PC-3 (cell line): ENCODE measurements at regions not wholly inside any gene's neighbourhood (a gene's known extent, or its start where the extent isn't known, plus 50 kb on each side); places are given as distances from the start of the nearest gene placed in this dataset.

Experiments
- ATAC-seq: fragments of 200-7000 bp; cut with Tn5 transposase; 2 replicates; pipeline ENCODE4 v1.9.1; 2020; ENCODE audit warnings: mild to moderate bottlenecking, moderate library complexity
- BruUV-seq: library from RNA; stranded (reverse); fragments of 400-500 nt; replicated peaks from 2 replicates; lab custom pipeline; 2021; lab: Mats Ljungman, UMichigan
- CTCF ChIA-PET: fragments of 300-600 bp; sonication (Branson Sonifier 250); formaldehyde crosslinking; loops from one replicate; lab custom pipeline; 2022; ENCODE audit warnings: antibody characterized with exemption; lab: Charles Lee
- POLR2A ChIA-PET: fragments of 300-600 bp; sonication (Branson Sonifier 250); formaldehyde crosslinking; loops from one replicate; lab custom pipeline; 2022; ENCODE audit warnings: antibody characterized with exemption; ENCODE audit not compliant: unreplicated experiment; lab: Charles Lee
- DNase-seq: peaks from one replicate; pipeline ENCODE4 v3.0.0-alpha.2; 2015
- H2AFZ ChIP-seq: fragments of 300-600 bp; sonication (generic); 2 replicates; pipeline ENCODE4 v1.6.0; 2016; ENCODE audit warnings: antibody characterized with exemption, low read length
- H3F3A ChIP-seq: fragments of 300-600 bp; sonication (generic); one replicate; pipeline ENCODE4 v1.6.0; 2017; ENCODE audit warnings: antibody characterized with exemption, low read length, control low read depth, mild to moderate bottlenecking; ENCODE audit not compliant: unreplicated experiment
- H3K27ac ChIP-seq: fragments of 300-600 bp; sonication (generic); 2 replicates; pipeline ENCODE4 v1.5.1; 2016; ENCODE audit warnings: mild to moderate bottlenecking, low read length
- H3K27me3 ChIP-seq: fragments of 300-600 bp; sonication (generic); 2 replicates; pipeline ENCODE4 v1.6.1; 2016; ENCODE audit warnings: low read length, mixed read lengths
- H3K36me3 ChIP-seq: fragments of 300-600 bp; sonication (generic); 2 replicates; pipeline ENCODE4 v1.6.1; 2016; ENCODE audit warnings: low read depth, mixed run types, low read length, mixed read lengths
- H3K4me1 ChIP-seq: fragments of 300-600 bp; sonication (generic); 2 replicates; pipeline ENCODE4 v1.5.1; 2016; ENCODE audit warnings: low read length; ENCODE audit not compliant: insufficient read depth
- H3K4me2 ChIP-seq: fragments of 300-600 bp; sonication (generic); 2 replicates; pipeline ENCODE4 v1.6.0; 2016; ENCODE audit warnings: low read length
- H3K4me3 ChIP-seq: fragments of 300-600 bp; sonication (generic); 2 replicates; pipeline ENCODE4 v1.5.1; 2016; ENCODE audit warnings: mild to moderate bottlenecking, low read length, mixed read lengths
- H3K79me2 ChIP-seq: fragments of 300-600 bp; sonication (generic); 2 replicates; pipeline ENCODE4 v1.6.1; 2017; ENCODE audit warnings: low read length, mixed read lengths
- H3K9ac ChIP-seq: fragments of 300-600 bp; sonication (generic); 2 replicates; pipeline ENCODE4 v1.6.0; 2016; ENCODE audit warnings: mild to moderate bottlenecking, low read length
- H3K9me2 ChIP-seq: fragments of 300-600 bp; sonication (generic); replicated peaks from 2 replicates; pipeline ENCODE4 v1.6.1; 2016; ENCODE audit warnings: mixed run types, low read length, mixed read lengths
- H3K9me3 ChIP-seq: fragments of 300-600 bp; sonication (generic); 2 replicates; pipeline ENCODE4 v1.6.1; 2016; ENCODE audit warnings: low read length, mixed read lengths
- H4K20me1 ChIP-seq: fragments of 300-600 bp; sonication (generic); 2 replicates; pipeline ENCODE4 v1.6.1; 2016; ENCODE audit warnings: low read length, mixed read lengths
- EZH2 ChIP-seq: fragments of 300-600 bp; sonication (generic); IDR thresholded peaks from one replicate; pipeline ENCODE4 v1.6.1; 2017; ENCODE audit warnings: antibody characterized with exemption, mild to moderate bottlenecking, low read length; ENCODE audit not compliant: unreplicated experiment
- EZH2phosphoT487 ChIP-seq: fragments of 300-600 bp; sonication (generic); IDR thresholded peaks from 2 replicates; pipeline ENCODE4 v1.6.1; 2018; ENCODE audit warnings: mild to moderate bottlenecking, antibody characterized with exemption, low read length, borderline replicate concordance
- intact Hi-C: fragments of 100-400 bp; cut with micrococcal nuclease; formaldehyde crosslinking; loops from 2 replicates; pipeline ENCODE4 v1.9.0; 2023
- TF ChIP-seq, protein P1 (sequence below): fragments of 300-600 bp; sonication (generic); conservative IDR thresholded peaks from 2 replicates; pipeline ENCODE4 v1.5.1; 2017; ENCODE audit warnings: antibody characterized with exemption, low read depth, mild to moderate bottlenecking, low read length

DNA sequence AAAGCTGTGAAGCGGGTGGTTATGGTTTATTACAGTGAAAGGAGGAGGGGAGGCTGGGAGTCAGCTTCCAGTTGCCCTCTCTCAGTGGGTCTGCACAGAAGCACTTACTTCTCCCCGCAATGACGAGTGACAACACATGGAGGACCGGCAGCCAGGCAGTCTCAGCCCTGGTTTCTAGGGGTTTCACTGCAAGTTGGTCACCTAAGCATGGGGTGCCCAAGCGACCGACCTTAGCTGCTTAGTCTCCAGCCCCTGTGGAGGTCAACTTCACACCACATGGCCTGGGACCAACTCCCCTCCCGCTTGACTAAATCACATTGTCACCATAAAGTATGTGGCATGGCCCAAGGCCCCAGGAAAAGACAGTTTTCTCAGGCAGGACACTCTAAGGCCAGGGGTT lies 99.9 kb upstream of the ZNF32 start:
- ChIA-PET POLR2A (no interaction called here), CTCF (no interaction called here)
- TF ChIP-seq, protein P1, sequence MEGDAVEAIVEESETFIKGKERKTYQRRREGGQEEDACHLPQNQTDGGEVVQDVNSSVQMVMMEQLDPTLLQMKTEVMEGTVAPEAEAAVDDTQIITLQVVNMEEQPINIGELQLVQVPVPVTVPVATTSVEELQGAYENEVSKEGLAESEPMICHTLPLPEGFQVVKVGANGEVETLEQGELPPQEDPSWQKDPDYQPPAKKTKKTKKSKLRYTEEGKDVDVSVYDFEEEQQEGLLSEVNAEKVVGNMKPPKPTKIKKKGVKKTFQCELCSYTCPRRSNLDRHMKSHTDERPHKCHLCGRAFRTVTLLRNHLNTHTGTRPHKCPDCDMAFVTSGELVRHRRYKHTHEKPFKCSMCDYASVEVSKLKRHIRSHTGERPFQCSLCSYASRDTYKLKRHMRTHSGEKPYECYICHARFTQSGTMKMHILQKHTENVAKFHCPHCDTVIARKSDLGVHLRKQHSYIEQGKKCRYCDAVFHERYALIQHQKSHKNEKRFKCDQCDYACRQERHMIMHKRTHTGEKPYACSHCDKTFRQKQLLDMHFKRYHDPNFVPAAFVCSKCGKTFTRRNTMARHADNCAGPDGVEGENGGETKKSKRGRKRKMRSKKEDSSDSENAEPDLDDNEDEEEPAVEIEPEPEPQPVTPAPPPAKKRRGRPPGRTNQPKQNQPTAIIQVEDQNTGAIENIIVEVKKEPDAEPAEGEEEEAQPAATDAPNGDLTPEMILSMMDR: no peak
- no peak for TF ChIP-seq EZH2phosphoT487
- TF ChIP-seq EZH2: no peak
- intact Hi-C loops: no loop called here
- ATAC-seq (no peak), DNase-seq (no peak)
- Histone ChIP-seq H3K9me3 (no peaks in the 10 kb centered on the region), H3K4me2 (no peak overlapping the region), H4K20me1 (no peaks in the 10 kb centered on the region), H3K4me3 (no peak overlapping the region), H3K4me1 (no peaks in the 10 kb centered on the region), H2AFZ (no peak overlapping the region), H3K27me3 (peaks cover 38% of the 10 kb centered on the region), H3K9ac (no peak overlapping the region), H3K79me2 (no peaks in the 10 kb centered on the region), H3F3A (no peaks in the 10 kb centered on the region), H3K9me2 (no peaks in the 10 kb centered on the region), H3K36me3 (no peaks in the 10 kb centered on the region), H3K27ac (no peak overlapping the region)
- no TSS peak for BruUV-seq

DNA sequence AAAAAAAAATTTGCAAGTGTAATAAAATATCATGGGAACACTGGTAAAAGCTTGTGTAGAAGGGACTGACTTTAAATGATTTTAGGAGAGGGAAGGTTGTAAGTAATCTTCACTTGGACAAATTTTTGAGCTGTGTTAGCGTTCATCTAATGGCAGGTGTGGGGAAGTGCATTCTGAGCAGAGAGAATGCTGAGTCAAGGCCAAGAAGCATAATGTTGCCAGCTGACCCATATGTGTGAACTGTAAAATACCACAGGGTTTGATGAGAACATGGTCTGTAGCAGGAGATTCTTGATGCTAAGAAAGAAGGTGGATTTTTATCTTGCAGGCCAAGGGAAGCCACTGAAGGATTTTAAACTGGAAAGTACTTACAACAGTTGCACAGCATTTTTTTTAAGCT lies 98.2 kb upstream of the ZNF32 start:
- Histone ChIP-seq H3K27me3 (peaks cover 34% of the 10 kb centered on the region), H4K20me1 (no peaks in the 10 kb centered on the region), H3K4me1 (no peaks in the 10 kb centered on the region), H3K4me2 (no peak overlapping the region), H3K36me3 (no peaks in the 10 kb centered on the region), H2AFZ (no peak overlapping the region), H3F3A (no peaks in the 10 kb centered on the region), H3K27ac (no peak overlapping the region), H3K4me3 (no peak overlapping the region), H3K79me2 (no peaks in the 10 kb centered on the region), H3K9me3 (no peaks in the 10 kb centered on the region), H3K9ac (no peak overlapping the region), H3K9me2 (no peaks in the 10 kb centered on the region)
- POLR2A ChIA-PET: no interaction called here
- DNase-seq: no peak
- TF ChIP-seq, protein P1: no peak
- no peak for TF ChIP-seq EZH2phosphoT487
- no peak for TF ChIP-seq EZH2
- no TSS peak for BruUV-seq
- CTCF ChIA-PET: no interaction called here
- no peak for ATAC-seq
- intact Hi-C loops: no loop called here

DNA sequence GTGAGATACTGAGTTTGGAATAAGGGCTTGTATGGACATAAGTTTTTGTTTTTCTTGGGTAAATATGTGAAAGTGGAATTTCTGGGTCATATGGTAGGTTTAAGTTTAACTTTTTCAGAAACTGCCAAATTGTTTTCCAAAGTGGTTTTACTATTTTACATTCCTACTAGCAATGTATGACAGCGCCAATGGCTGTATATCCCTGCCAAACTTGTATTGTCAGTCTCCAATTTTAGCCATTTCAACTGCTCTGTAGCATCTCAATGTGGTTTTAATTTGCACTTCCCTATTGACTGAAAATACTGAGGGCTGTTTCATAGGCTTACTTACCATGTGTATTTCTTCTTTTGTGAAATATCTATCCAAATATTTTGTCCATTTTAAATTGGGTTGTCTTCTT lies 90.5 kb upstream of the ZNF32 start:
- H3K79me2 ChIP-seq: no peaks in the 10 kb centered on the region
- ATAC-seq (no peak), DNase-seq (no peak)
- ChIA-PET CTCF (no interaction called here), POLR2A (no interaction called here)
- BruUV-seq: no TSS peak
- TF ChIP-seq, protein P1: no peak
- TF ChIP-seq EZH2: no peak
- TF ChIP-seq EZH2phosphoT487: no peak
- no peak overlapping the region for H2AFZ ChIP-seq
- no peaks in the 10 kb centered on the region for H3F3A ChIP-seq
- H3K9ac ChIP-seq: no peak overlapping the region
- no peak overlapping the region for H3K4me2 ChIP-seq
- no peak overlapping the region for H3K27ac ChIP-seq
- H3K4me3 ChIP-seq: no peak overlapping the region
- no peaks in the 10 kb centered on the region for H3K36me3 ChIP-seq
- no peaks in the 10 kb centered on the region for H3K9me2 ChIP-seq
- no peaks in the 10 kb centered on the region for H4K20me1 ChIP-seq
- no peaks in the 10 kb centered on the region for H3K4me1 ChIP-seq
- no peaks in the 10 kb centered on the region for H3K9me3 ChIP-seq
- H3K27me3 ChIP-seq: peaks cover 18% of the 10 kb centered on the region
- intact Hi-C loops: no loop called here
